ENCODE measurements at regions not wholly inside any gene's neighbourhood (a gene's known extent, or its start where the extent isn't known, plus 50 kb on each side); places are given as distances from the start of the nearest gene placed in this dataset.

DNA sequence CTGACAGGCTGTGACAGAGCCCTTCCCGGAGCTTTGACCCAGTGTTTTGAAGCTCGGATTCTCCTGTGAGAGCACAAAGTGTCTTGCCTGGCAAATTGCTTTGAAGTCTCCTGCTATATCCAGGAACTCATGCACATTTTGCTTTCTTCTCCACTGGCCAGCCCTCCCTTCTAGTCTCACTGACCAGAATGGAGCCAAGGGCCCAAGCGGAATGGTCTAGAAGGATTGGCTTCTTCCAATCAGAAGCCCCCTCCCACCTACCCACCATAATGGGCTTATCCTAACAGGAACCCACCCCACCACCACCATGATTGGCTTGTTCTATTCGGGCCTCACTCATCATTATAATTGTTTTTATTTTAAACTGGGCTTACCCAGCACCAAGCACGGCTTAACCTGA, 130.1 kb downstream of the PXDC1 start (continued):
- TF ChIP-seq, protein P1, sequence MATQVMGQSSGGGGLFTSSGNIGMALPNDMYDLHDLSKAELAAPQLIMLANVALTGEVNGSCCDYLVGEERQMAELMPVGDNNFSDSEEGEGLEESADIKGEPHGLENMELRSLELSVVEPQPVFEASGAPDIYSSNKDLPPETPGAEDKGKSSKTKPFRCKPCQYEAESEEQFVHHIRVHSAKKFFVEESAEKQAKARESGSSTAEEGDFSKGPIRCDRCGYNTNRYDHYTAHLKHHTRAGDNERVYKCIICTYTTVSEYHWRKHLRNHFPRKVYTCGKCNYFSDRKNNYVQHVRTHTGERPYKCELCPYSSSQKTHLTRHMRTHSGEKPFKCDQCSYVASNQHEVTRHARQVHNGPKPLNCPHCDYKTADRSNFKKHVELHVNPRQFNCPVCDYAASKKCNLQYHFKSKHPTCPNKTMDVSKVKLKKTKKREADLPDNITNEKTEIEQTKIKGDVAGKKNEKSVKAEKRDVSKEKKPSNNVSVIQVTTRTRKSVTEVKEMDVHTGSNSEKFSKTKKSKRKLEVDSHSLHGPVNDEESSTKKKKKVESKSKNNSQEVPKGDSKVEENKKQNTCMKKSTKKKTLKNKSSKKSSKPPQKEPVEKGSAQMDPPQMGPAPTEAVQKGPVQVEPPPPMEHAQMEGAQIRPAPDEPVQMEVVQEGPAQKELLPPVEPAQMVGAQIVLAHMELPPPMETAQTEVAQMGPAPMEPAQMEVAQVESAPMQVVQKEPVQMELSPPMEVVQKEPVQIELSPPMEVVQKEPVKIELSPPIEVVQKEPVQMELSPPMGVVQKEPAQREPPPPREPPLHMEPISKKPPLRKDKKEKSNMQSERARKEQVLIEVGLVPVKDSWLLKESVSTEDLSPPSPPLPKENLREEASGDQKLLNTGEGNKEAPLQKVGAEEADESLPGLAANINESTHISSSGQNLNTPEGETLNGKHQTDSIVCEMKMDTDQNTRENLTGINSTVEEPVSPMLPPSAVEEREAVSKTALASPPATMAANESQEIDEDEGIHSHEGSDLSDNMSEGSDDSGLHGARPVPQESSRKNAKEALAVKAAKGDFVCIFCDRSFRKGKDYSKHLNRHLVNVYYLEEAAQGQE (IDR thresholded peaks at IDR 0.05; ENCODE audit: low read depth, low read length), result no peak
- TF ChIP-seq CBX3 (IDR thresholded peaks at IDR 0.05; ENCODE audit: borderline replicate concordance, low read depth) (no peak), RUNX3 (IDR thresholded peaks at IDR 0.05; ENCODE audit: low read length) (no peak), USF1 (IDR thresholded peaks at IDR 0.05; ENCODE audit: borderline replicate concordance, extremely low read length, insufficient read depth, low read depth, low read length) (no peak), IKZF1 (conservative IDR thresholded peaks at IDR 0.05) (no peak)

DNA sequence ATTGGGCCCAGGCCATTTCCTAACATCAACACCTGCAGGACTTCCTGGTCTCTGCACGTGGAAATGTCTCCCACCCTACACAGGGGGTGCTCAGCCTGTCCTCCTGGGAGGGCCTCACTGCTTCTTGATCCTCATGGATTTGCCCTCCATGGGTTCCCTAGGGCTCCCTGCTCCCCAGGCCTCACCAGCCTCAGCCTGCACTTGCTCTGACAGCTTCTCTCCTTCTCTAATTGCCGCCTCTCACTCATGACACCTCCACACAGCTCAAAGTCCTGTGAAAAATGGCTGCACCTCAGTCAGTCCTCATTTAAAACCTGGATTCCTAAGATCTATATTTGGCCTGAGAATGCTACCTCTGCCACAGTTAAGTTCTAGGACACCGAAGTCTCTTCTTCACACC, 130.6 kb downstream of the PXDC1 start:
- no peak overlapping the region for H3K4me3 ChIP-seq
- ChIA-PET CTCF (no interaction called here), POLR2A (no interaction called here), SMC1A (ENCODE audit: uncharacterized antibody, unreplicated experiment) (no interaction called here), RAD21 (ENCODE audit: unreplicated experiment) (no interaction called here)
- H3K79me2 ChIP-seq (ENCODE audit: control insufficient read depth, insufficient read depth, low read length), result no peaks in the 10 kb centered on the region
- H3K36me3 ChIP-seq (ENCODE audit: control insufficient read depth in 2 of 2, insufficient read depth in 2 of 2, low read length in 1 of 2), result no peaks in the 10 kb centered on the region
- 43% methylated on average over 3 of the region's 3 CpGs for WGBS (ENCODE audit: insufficient coverage, insufficient replicate concordance, low lambda C conversion rate, missing lambda C conversion rate)
- H3K9ac ChIP-seq (ENCODE audit: control insufficient read depth, insufficient read depth, low read length), result no peak overlapping the region
- DNase-seq (ENCODE audit: low read depth, low spot score), result no peak
- H2AFZ ChIP-seq (ENCODE audit: control insufficient read depth, low read depth, low read length), result no peak overlapping the region
- no peaks in the 10 kb centered on the region; a peak in 3 of 4 replicates for H3K27me3 ChIP-seq (replicated peaks in 1 of 2; ENCODE audit: control insufficient read depth in 2 of 2, insufficient read depth in 2 of 2, low read length in 1 of 2)
- ATAC-seq, result no peak
- no peaks in the 10 kb centered on the region for H4K20me1 ChIP-seq (ENCODE audit: control insufficient read depth, insufficient read depth)
- H3K9me3 ChIP-seq (replicated peaks; ENCODE audit: control insufficient read depth, insufficient read depth, low read length), result no peaks in the 10 kb centered on the region; the same call in 2 of the 3 replicates
- FAIRE-seq, result no peak
- in situ Hi-C loops (cut with MboI), result no loop called here
- H3K4me2 ChIP-seq (ENCODE audit: control insufficient read depth, insufficient read depth), result no peak overlapping the region
- no peaks in the 10 kb centered on the region for H3K4me1 ChIP-seq (ENCODE audit: control insufficient read depth, insufficient read depth, low read length)
- intact Hi-C loops (cut with micrococcal nuclease; ENCODE audit: unreplicated experiment), result no loop called here
- BruUV-seq (replicated peaks), result no TSS peak
- no peak overlapping the region for H3K27ac ChIP-seq (ENCODE audit: control insufficient read depth, insufficient read depth)
- TF ChIP-seq SUPT20H (IDR thresholded peaks at IDR 0.05; ENCODE audit: borderline replicate concordance, control insufficient read depth, low read depth, low read length), result no peak
- TF ChIP-seq KDM1A (IDR thresholded peaks at IDR 0.05; ENCODE audit: borderline replicate concordance), result no peak
- no peak for TF ChIP-seq NR2F1 (conservative IDR thresholded peaks at IDR 0.05)
- no peak for TF ChIP-seq TCF3 (IDR thresholded peaks at IDR 0.05; ENCODE audit: borderline replicate concordance, insufficient read depth, low read depth, low read length)
- no peak for TF ChIP-seq CHD1 (IDR thresholded peaks at IDR 0.05; ENCODE audit: low read depth, low read length)
- TF ChIP-seq NRF1 (conservative IDR thresholded peaks at IDR 0.05; ENCODE audit: low read depth, low read length), result no peak
- no peak for TF ChIP-seq RELA (IDR thresholded peaks at IDR 0.05; ENCODE audit: borderline replicate concordance, partially characterized antibody)
- no peak for TF ChIP-seq ZNF24 (IDR thresholded peaks at IDR 0.05)
- no peak for TF ChIP-seq NFYA (IDR thresholded peaks at IDR 0.05; ENCODE audit: borderline replicate concordance, low read depth, low read length)
- no peak for TF ChIP-seq IRF5 (IDR thresholded peaks at IDR 0.05; ENCODE audit: borderline replicate concordance)
- TF ChIP-seq PAX5 (IDR thresholded peaks at IDR 0.05; ENCODE audit: borderline replicate concordance, low read depth, low read length), result no peak
- TF ChIP-seq MLLT1 (IDR thresholded peaks at IDR 0.05), result no peak
- no peak for TF ChIP-seq SUZ12 (IDR thresholded peaks at IDR 0.05; ENCODE audit: unreplicated experiment)

Measured in GM12878 (cell line).